Gastrocnemius medialis (tissue), 4 donors: ENCODE measurements at regions not wholly inside any gene's neighbourhood (a gene's known extent, or its start where the extent isn't known, plus 50 kb on each side); places are given as distances from the start of the nearest gene placed in this dataset.

Experiments used
- ATAC-seq, 2 donors: fragments of 150-250 bp; one replicate each; pipeline ENCODE4 v1.9.1; 2016
- DNase-seq, 2 donors: peaks; one replicate each; pipeline ENCODE4 v3.0.0-alpha.2; 2019
- H3K27ac ChIP-seq, 4 donors: fragments of 200-600 bp; sonication (generic); 1 replicate in 1 of 4; 2 replicates in 3 of 4; pipeline ENCODE4 v1.5.1; 2016 to 2018; ENCODE audit warnings: mild to moderate bottlenecking in 2 of 4, moderate library complexity in 1 of 4
- H3K27me3 ChIP-seq, 3 donors: fragments of 200-600 bp; sonication (generic) in 2 of 3; 1 replicate in 1 of 3; 2 replicates in 2 of 3; pipeline versions ENCODE4 v1.5.1 to v1.6.0; 2016 to 2019; ENCODE audit warnings: mild to moderate bottlenecking in 1 of 3, moderate library complexity in 1 of 3
- H3K36me3 ChIP-seq, 2 donors: fragments of 200-600 bp; sonication (generic) in 1 of 2; one replicate each; pipeline ENCODE4 v1.5.1; 2017 to 2018
- H3K4me1 ChIP-seq, 2 donors: fragments of 200-600 bp; sonication (generic) in 1 of 2; one replicate each; pipeline ENCODE4 v1.5.1; 2016 to 2017; ENCODE audit warnings: mild to moderate bottlenecking in 2 of 2
- H3K4me3 ChIP-seq, 4 donors: fragments of 200-600 bp; sonication (generic) in 3 of 4; 1 replicate in 1 of 4; 2 replicates in 3 of 4; pipeline ENCODE4 v1.5.1; 2016 to 2019; ENCODE audit warnings: mild to moderate bottlenecking in 2 of 4
- H3K9me3 ChIP-seq, 3 donors: fragments of 200-600 bp; sonication (generic) in 2 of 3; 1 replicate in 1 of 3; 2 replicates in 2 of 3; pipeline ENCODE4 v1.5.1; 2016 to 2019
- CTCF ChIP-seq, 5 experiments: fragments of 450-650 bp in 3 of 5; fragments of 200-600 bp in 2 of 5; sonication (generic) in 2 of 5; IDR thresholded peaks in 4 of 5; conservative IDR thresholded peaks in 1 of 5; 1 replicate in 4 of 5; 2 replicates in 1 of 5; pipeline ENCODE4 v1.5.1; 2016 to 2019; ENCODE audit warnings: antibody characterized with exemption in 5 of 5, mild to moderate bottlenecking in 3 of 5, moderate library complexity in 3 of 5
- POLR2A ChIP-seq, 2 donors: fragments of 450-650 bp; IDR thresholded peaks; one replicate each; pipeline ENCODE4 v1.6.1; 2017; ENCODE audit warnings: antibody characterized with exemption in 2 of 2, mild to moderate bottlenecking in 2 of 2, moderate library complexity in 2 of 2
- in situ Hi-C, 4 donors: fragments of 200-750 bp; cut with MboI; loops; one replicate each; pipeline versions ENCODE4 v1.15.0 to v1.8.0; 2017; ENCODE audit warnings: low sequenced_read_pairs in 4 of 4
- intact Hi-C: fragments of 100-400 bp; cut with DNase I; formaldehyde crosslinking; loops from one replicate; pipeline ENCODE4 v1.15.1; 2023; ENCODE audit warnings: low total_unique reads

GRCh38 chr3:168883145-168883544 is 780.4 kb downstream of the MECOM start:
- Histone ChIP-seq H3K4me3 (no peak overlapping the region), H3K27me3 (no peaks in the 10 kb centered on the region), H3K9me3 (no peaks in the 10 kb centered on the region), H3K36me3 (no peaks in the 10 kb centered on the region), H3K27ac (no peak overlapping the region), H3K4me1 (peaks cover 0 to 7% of the 10 kb centered on the region in 2 donors)
- in situ Hi-C loops (no loop called here), intact Hi-C loops (no loop called here)
- ATAC-seq (no peak), DNase-seq (no peak)
- TF ChIP-seq POLR2A (IDR thresholded peaks at IDR 0.05) (no peak), CTCF (IDR thresholded peaks at IDR 0.05 in 4 of 5, conservative IDR thresholded peaks at IDR 0.05 in 1 of 5) (no peak)

DNA sequence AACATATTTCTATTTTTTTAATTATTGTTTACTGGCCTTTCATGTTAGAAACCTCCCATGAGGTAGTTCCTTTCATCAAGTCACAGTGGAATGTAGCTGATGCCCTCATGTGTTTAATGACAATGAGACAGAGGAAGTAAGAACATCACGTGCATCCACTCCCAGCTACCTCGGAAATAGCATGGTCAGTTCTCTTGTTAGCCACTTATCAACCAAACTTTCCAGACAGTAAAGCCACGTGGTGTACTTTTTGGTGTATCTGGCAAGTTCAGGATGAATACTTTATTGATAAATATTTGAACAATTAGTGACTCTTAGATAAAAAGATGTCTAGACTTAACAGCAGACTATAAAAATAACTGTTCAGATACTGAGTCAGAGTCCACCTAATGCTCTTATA is 781.7 kb downstream of the MECOM start:
- in situ Hi-C loops (no loop called here), intact Hi-C loops (no loop called here)
- Histone ChIP-seq H3K36me3 (no peaks in the 10 kb centered on the region), H3K4me3 (no peak overlapping the region), H3K4me1 (peaks cover 0 to 7% of the 10 kb centered on the region in 2 donors), H3K9me3 (no peaks in the 10 kb centered on the region), H3K27ac (no peak overlapping the region), H3K27me3 (no peaks in the 10 kb centered on the region)
- DNase-seq (no peak), ATAC-seq (no peak)
- no peak for TF ChIP-seq POLR2A (IDR thresholded peaks at IDR 0.05)

GRCh38 chr3:168878655-168879054 is 782.9 kb upstream of the GOLIM4 start:
- Histone ChIP-seq H3K4me3 (no peak overlapping the region), H3K27me3 (no peaks in the 10 kb centered on the region), H3K36me3 (no peaks in the 10 kb centered on the region), H3K4me1 (no peaks in the 10 kb centered on the region), H3K9me3 (no peaks in the 10 kb centered on the region), H3K27ac (peak overlapping the region in 1 of 4 donors; percentile 52)
- ATAC-seq (no peak), DNase-seq (no peak)
- TF ChIP-seq POLR2A (IDR thresholded peaks at IDR 0.05): no peak
- TF ChIP-seq CTCF (IDR thresholded peaks at IDR 0.05 in 4 of 5, conservative IDR thresholded peaks at IDR 0.05 in 1 of 5): no peak
- in situ Hi-C loops (no loop called here), intact Hi-C loops (no loop called here)

GRCh38 chr3:168877899-168878298 is 782.2 kb upstream of the GOLIM4 start:
- in situ Hi-C loops (no loop called here), intact Hi-C loops (no loop called here)
- DNase-seq: no peak
- ATAC-seq: no peak
- H3K27ac ChIP-seq: peak overlapping the region in 3 of 4 donors; percentile 45 to 61 (median 52)
- TF ChIP-seq POLR2A (IDR thresholded peaks at IDR 0.05) (no peak), CTCF (IDR thresholded peaks at IDR 0.05 in 4 of 5, conservative IDR thresholded peaks at IDR 0.05 in 1 of 5) (no peak)
- no peaks in the 10 kb centered on the region for H3K9me3 ChIP-seq
- H3K4me3 ChIP-seq: no peak overlapping the region
- no peaks in the 10 kb centered on the region for H3K27me3 ChIP-seq
- no peaks in the 10 kb centered on the region for H3K36me3 ChIP-seq
- no peaks in the 10 kb centered on the region for H3K4me1 ChIP-seq

DNA sequence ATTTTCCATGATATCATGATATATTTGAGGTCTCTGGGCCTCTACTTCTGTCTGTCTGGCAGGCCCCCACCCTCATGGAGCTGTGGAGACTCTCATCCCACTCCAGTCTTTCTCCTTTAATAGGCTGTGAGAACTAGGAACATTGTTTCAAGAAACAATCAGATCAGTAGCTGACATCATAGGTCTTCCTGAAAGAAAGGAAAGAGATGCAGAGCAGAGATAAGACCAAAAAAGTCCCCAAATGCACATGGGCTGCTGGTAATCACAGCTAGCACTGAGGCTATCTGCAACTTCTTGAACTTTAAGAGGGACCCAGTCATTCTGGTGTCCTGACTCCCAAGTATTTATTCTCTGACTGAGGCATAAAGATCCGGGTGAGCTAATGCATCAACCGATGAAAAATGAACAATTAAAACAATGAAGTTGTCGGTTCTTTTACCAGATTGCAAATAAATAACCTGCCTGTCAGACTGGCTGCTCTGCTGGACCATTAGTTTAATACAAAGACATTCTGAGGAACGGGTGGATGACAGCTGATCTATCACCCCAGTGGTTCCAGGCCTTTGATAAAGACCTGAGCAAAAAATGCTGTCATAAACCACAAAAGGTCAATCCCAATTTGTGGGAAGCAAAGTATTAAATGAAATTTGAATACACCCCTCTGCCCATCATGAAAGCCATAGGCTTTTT is 780.8 kb upstream of the GOLIM4 start:
- Histone ChIP-seq H3K27me3 (no peaks in the 10 kb centered on the region), H3K36me3 (no peaks in the 10 kb centered on the region), H3K4me3 (no peak overlapping the region), H3K9me3 (no peaks in the 10 kb centered on the region), H3K27ac (peak overlapping the region; percentile 25 to 61 (median 48)), H3K4me1 (no peaks in the 10 kb centered on the region)
- peak; percentile 55 to 85 for ATAC-seq
- DNase-seq: no peak
- intact Hi-C loops (no loop called here), in situ Hi-C loops (no loop called here)
- TF ChIP-seq POLR2A (IDR thresholded peaks at IDR 0.05) (peak in 1 of 2 donors; percentile 15), CTCF (IDR thresholded peaks at IDR 0.05 in 4 of 5, conservative IDR thresholded peaks at IDR 0.05 in 1 of 5) (no peak)
